ENCODE measurements at regions not wholly inside any gene's neighbourhood (a gene's known extent, or its start where the extent isn't known, plus 50 kb on each side); places are given as distances from the start of the nearest gene placed in this dataset.
"Not testable (repeated sequence)": the region's sequence is repeated elsewhere in the genome, so short reads cannot be mapped to it uniquely, and the experiment has no call there.

DNA sequence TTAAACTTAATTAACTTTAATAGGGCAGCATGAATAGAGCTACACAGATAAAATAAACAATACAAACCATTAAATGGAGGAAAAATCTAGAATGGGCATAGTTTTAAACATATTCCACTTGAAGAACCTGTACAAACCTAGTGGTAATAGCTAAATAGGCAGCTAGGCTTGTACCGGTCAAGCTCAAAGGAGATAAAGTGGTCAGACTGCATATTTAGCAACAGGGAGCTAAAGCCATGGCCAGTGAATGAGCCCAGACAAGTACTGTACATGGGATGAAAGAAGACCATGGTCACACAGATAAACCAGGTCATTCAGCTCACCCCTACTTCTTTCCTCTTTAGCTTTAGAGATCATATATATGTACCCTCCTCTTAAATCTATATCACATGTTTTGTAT, 186.6 kb upstream of the KRR1 start:
- DNase-seq = no peak

DNA sequence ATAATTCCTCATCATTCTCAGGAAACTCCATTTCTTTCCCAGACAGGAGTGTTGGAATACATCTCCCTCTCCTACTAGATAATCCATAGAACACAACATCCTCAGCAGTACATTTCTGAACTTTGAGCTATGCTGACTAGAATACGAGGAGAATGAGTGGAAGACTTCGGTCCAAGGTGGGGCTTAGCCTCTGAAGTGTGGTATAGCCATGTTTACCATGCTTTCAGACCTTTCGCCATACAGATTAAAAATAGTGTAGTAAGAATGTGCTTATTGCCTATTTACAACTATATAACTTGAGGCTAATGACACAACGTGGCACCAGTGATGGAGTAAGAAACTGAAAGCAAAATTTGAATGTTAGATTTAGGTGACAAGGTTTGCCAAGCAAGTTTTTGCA, 184.5 kb upstream of the KRR1 start:
- no peak for DNase-seq

DNA sequence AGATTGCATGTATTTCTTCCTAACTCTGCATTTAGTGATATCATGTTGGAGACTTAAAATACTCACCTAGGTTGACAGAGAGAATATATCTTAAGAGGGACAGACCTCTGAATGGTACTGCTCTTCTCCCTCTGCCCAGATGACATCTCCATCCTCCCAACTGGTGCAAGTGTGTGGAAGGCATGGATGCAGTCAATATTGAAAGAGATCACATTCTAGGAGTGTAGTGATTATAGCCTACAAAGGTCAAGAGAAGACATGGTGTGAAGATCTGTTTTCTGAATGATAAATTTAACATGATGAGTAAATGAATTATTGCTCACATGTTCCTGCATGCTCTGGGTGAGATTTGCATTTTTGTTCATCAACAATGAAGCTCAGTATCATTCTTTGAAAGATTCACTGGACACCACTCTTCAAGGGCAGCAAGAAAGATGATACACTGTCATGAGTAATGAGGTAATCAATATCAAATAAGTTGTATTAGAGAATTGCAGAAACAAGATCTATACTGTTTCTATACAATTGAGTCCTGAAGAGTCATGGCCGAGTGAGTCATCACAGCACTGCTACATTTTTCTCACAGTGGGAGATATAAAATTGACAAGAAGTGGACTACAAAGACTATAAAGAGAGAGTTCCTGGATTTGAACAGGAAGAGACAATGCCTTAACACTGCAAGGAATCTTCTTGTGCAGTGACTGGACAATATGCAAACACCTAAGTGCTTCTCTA, 183.3 kb upstream of the KRR1 start:
- no peak for DNase-seq

DNA sequence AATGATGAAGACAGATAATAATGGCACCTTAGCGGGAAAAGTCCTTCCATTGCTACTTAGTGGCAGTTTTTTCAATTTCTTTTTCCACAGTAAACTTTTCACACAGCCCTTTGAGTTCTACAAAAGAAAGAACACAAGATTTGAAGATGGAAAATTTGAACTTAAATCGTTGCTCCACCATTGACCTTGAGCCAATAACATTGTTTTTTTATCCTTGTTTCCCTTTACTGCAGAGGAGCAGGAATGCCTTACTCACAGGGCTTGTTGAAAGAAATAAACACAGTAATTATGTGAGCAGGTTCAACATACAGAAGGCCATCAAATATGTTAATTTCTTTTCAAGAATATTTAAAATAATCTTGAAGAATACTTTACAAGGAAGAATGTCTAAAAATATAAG, 181.5 kb upstream of the KRR1 start:
- no peak for DNase-seq

DNA sequence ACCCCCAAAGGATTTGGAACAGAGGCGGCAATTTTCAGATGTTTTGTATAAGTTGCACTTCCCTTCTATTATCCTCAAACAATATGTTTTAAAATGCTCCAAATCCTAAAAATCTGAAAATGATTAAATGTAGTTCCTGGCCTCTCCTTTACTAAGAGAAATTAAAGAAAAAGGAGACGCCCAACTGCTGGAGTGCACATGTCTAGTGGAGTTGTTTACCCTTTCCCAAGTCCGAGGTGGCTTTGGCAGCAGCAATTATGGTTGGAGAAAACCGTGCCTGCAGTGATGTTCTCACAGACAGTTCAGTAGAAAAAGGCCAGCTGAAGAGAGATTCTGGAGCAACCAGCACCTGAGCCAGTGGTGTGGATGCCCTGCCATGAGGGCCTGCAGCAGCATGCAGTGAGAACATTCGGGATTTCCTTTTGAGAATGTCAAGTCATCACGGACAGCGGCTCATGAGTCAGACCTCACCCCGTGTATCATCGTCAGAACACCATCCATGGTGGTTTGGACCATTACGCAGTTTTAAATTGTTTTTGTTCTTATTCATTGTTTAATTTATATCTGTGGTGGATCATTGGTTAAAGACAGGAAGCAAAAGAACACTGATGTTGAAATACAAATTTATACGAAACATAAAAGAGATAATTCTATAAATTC, 179.0 kb upstream of the KRR1 start:
- no peak for DNase-seq

DNA sequence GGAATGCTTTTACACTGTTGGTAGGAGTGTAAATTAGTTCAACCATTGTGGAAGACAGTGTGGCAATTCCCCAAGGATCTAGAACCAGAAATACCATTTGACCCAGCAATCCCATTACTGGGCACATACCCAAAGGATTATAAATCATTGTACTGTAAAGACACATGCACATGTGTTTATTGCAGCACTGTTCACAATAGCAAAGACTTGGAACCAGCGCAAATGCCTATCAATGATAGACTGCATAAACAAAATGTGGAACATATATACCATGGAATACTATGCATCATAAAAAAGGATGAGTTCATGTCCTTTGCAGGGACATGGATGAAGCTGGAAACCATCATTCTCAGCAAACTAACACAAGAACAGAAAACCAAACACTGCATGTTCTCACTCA, 174.8 kb upstream of the KRR1 start:
- DNase-seq = not testable (repeated sequence)

- DNase-seq = no peak
Observed at GRCh38 chr12:75685617-75686225, 174.3 kb upstream of the KRR1 start.

GRCh38 chr12:75684678-75685616, 173.5 kb upstream of the KRR1 start:
- no peak for DNase-seq

- DNase-seq = not testable (repeated sequence)
Observed at GRCh38 chr12:75683995-75684586, 172.7 kb upstream of the KRR1 start.

GRCh38 chr12:75683220-75683619, 171.8 kb upstream of the KRR1 start:
- DNase-seq = no peak

DNA sequence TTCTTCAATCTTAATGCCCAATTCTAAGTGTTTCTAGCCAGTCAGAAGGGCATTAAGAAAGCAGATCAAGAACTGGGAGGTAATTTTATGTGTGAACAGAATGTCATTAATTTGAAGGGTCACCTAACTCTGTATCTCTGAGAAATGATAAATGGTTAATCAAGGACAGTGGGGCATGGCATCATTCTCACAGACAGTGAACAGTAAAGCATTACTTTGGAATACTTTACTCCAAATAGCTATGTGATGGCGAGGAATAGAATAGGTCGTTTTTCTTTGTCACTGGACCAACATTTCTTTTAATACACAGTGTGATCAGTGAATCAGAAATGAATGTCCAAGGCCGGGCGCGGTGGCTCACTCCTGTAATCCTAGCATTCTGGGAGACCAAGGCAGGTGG, 166.1 kb upstream of the KRR1 start:
- DNase-seq = no peak

DNA sequence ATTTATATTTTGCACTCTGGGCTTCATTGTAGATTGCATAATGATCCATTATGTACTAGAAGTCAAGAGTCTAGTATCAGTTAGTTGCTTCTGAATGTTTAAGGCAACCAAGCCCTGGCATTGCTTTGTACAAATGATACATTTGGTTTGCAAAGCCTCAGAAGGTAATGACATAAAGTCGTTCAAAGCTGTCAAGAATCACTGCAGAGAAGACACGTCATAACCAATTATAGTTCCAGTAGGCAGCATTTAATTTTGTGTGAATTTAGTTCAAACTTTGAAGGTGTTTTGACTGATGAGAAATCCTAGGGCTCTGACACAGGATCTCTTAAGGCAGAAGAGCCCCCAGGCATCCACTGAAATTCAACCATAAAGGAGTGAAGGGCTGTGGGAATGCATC, 163.0 kb upstream of the KRR1 start:
- no peak for DNase-seq

GRCh38 chr12:75672200-75672599, 160.8 kb upstream of the KRR1 start:
- DNase-seq = no peak

- no peak for DNase-seq
Observed at GRCh38 chr12:75670216-75670615, 158.8 kb upstream of the KRR1 start.

GRCh38 chr12:75666939-75667334, 155.5 kb upstream of the KRR1 start:
- no peak for DNase-seq

DNA sequence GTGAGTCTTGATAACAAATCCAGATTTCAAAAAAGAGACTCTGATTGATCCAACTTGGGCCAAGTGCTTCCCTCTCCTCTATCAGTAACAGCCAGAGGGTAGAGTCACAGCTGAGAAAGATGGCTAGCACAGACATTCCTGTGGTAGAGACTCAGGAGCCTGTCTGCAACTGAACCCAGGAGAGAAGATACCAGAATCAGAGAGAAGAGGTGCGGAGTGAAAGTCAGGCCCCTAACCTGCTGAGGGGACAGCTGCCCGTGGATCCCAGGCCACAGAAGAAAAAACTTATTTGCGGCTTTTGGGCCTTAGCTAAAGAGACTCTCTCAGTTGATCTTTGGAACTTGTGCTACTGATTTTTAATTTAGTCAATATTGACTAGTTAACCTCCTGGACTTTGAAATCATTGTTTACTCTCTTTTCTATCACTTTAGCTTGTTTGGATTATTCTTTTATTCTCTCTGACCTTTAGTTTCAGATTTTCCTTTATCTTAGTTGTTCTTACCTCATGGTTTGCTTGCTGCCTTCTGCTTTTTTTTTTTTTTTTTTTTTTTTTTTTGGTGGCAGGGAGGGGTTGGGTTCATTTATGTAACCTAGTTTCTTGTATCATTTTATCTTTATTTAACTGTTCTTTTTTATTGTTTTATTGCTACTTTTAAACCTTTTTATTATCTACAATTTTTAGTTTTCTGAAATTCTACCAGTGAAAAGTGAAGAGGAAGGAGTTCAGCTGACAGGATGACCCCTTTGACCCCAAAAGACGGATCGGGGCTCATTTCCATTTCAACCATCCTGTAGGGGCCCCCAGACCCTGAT, 154.9 kb upstream of the KRR1 start:
- DNase-seq = no peak

- DNase-seq = no peak
Observed at GRCh38 chr12:75665216-75665615, 153.8 kb upstream of the KRR1 start.

- no peak for DNase-seq
Observed at GRCh38 chr12:75662511-75663159, 151.2 kb upstream of the KRR1 start.

DNA sequence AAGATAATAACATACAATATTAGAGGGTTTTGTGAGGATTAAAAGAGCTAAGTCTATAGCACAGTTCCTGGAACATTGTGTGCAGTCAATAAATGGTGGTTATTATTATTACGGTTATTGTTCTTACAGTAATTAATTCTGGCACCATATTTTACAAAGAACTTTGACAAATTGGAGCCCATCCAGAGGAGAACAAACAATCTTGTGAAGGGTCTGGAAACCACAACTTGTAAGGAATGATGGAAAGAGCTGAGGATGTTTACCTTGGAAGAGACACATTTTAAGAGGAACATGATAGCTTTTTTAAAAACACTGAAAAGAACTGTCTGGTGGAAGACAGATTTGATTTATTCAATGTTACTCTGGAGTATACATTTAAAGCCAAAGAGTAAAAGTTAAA, 150.5 kb upstream of the KRR1 start:
- DNase-seq = no peak

DNA sequence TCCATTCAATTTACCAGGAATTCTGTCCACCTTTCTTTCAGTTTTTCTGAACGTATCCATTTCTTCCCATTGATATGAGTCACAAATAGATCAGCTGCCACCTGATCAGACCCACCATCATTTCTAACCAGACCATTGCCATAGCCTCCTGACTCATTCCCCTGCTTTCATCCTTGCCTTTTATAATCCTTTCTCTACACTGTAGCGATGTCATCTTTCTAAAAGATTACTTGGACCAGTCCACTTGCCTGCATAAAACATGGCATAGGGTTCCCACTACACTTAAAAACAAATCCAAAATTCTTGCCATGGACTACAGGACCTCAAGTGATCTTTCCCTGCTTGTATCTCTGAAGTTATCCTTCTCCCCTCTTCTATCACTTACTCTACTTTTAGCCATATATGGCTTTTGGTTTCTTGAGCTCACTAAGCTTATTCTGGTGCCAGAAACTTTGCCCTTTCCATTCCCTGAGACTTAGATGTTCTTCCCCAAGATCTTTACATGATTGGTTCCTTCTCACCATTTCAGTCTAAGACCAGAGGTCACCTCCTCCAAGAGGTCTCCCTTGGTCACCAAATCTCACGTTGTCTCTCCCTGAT, 149.5 kb upstream of the KRR1 start:
- DNase-seq = no peak

DNA sequence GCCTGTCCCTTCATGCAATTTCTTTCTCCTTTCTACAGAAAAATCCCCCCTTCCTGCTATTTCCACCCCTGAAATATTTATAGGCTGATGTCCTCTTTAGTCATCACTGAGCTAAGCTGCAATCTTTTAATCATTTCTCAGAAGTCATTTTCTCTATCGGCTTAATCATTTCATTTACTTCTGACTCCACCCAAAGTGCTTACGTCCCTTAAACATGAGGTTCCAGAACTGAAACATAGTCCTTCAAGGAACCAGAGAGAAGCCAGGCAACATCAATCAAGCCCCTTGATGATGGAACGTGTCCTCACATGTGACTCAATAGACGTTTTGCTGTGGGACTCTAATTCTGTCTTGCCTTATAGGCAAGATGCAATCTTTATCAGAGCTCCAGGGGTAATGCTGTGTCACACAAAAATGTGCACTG, 148.7 kb upstream of the KRR1 start:
- DNase-seq = no peak
